ENCODE measurements at regions not wholly inside any gene's neighbourhood (a gene's known extent, or its start where the extent isn't known, plus 50 kb on each side); places are given as distances from the start of the nearest gene placed in this dataset.
"Not testable (repeated sequence)": the region's sequence is repeated elsewhere in the genome, so short reads cannot be mapped to it uniquely, and the experiment has no call there.

DNA sequence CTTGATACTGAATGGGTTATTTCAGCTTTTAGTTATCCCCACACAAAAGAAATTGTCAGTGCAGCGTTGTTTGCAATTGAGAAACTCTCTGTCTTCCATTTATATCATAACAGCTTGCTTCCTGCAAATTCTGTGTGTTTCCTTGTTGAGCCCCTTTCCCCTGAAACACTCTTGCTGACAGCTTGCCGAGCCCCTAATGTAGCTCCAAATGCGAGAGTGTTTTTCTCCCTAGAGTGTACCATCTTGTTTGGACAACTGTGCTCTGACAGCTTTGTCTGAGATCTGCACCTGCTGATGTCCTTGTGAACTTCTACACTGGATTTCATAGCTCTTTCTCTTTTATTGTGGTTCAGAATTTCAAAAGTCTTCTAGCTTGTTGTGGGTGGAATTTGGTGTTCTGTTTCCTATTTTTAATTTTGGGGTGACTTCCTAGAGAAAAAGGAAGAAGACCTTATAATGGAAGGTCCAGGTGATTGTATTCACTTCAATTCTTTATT lies 343.5 kb downstream of the PDCD6IP start:
- in situ Hi-C loops (cut with HindIII; ENCODE audit: low pct_unique_long_range_greater_than_20kb, low sequenced_read_pairs) = no loop called here

DNA sequence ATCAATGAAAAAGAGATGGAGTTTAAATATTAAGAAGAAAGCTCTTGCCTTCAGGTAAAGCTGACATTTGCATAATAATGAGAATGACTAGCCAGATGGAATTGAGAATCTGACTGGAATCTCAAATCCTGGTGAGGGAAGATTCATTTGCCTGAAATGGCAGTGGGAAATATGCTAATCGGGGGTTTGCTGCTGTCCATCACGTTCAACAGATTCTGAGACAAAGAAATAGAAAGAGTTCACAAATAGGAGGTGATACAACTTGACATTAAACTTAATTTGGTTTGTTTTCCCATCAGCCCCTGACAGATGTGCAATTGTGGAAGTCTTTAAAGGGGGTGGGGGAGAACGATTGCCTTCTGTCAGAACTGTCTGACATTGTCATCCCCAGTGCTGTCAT lies 347.4 kb downstream of the PDCD6IP start:
- DNase-seq (ENCODE audit: low read depth) = no peak
- in situ Hi-C loops (cut with HindIII; ENCODE audit: low pct_unique_long_range_greater_than_20kb, low sequenced_read_pairs) = no loop called here

More for the DNA sequence above, 343.5 kb downstream of the PDCD6IP start:
- no peak for DNase-seq (ENCODE audit: low read depth)

DNA sequence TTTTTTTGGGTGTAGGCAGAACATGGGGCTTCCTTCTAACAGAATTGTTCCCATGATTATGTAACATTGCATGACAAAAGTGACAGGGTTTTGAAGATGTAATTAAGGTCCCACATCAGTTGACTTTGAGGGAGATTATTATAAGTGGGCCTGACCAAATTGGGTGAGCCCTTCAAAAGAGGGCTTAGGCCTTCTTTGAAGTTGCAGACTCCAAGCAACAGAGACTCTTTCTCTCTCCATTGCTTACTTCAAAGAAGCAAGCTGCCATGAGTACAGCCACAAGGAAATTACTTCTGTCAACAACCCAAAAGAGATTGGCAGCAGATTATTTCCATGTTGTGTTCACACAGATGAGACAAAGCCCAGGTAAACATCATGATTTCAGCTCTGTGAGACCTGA lies 348.2 kb downstream of the PDCD6IP start:
- in situ Hi-C loops (cut with HindIII; ENCODE audit: low pct_unique_long_range_greater_than_20kb, low sequenced_read_pairs) = no loop called here
- no peak for DNase-seq (ENCODE audit: low read depth)

DNA sequence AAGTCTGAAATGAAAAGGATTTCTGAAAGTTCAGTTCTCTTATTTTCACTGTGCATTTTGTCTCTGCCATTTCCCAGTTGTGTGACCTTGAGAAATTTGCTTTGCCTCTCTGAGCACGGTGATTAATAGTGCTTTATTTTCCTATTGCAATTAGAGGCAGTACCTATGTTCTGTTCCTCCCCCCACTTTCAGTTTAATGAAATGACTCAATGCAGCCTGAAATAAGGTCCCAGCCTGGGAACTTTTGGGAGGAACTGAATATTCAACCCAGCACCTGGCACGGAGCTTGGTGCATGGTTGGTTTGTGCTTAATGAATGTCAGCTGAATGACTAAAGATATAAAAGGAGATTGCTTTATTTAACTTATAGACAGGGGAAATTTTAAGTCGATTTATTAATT lies 352.6 kb downstream of the PDCD6IP start:
- in situ Hi-C loops (cut with HindIII; ENCODE audit: low pct_unique_long_range_greater_than_20kb, low sequenced_read_pairs) = no loop called here

DNA sequence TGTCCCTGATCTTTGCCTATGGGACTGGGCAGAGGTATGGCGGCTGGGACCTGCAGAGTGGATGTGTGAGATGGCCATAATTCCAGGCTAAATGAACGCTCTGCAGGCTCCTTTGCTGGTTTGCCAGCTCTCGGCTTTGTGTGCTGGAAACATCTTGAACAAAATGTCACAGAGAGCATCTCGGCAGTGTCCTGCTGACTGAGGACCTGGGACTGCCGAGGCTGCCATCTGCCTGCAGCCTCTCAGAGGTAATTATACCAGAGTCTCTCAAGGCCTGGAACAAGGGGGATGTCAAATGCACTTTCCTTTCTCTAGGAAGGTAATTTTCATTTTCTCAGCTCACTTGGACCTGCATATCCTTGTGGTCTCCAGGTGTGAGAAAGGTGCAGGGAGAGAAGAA lies 354.2 kb downstream of the PDCD6IP start:
- DNase-seq (ENCODE audit: low read depth) = no peak
- in situ Hi-C loops (cut with HindIII; ENCODE audit: low pct_unique_long_range_greater_than_20kb, low sequenced_read_pairs) = no loop called here

More for the DNA sequence above, 352.6 kb downstream of the PDCD6IP start:
- no peak for DNase-seq (ENCODE audit: low read depth)

DNA sequence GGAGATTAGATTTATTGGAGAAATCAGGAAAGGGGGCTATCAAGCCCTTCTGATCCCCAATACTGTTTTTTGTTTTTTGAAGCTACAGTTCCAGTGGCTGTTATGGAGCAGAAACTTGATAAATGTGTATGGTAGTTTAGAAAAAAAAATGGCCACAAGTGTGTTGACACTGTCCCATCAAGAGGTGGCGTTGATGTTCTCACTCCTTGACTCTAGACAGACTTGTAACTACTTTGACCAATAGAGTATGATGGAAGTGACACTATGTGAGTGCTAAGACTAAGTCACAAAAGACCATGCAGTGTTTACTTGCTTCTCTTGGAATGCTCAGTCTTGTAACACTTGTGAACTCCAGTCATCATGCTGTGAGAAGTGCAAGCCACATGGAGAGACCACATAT lies 356.7 kb downstream of the PDCD6IP start:
- in situ Hi-C loops (cut with HindIII; ENCODE audit: low pct_unique_long_range_greater_than_20kb, low sequenced_read_pairs) = no loop called here
- no peak for DNase-seq (ENCODE audit: low read depth)

DNA sequence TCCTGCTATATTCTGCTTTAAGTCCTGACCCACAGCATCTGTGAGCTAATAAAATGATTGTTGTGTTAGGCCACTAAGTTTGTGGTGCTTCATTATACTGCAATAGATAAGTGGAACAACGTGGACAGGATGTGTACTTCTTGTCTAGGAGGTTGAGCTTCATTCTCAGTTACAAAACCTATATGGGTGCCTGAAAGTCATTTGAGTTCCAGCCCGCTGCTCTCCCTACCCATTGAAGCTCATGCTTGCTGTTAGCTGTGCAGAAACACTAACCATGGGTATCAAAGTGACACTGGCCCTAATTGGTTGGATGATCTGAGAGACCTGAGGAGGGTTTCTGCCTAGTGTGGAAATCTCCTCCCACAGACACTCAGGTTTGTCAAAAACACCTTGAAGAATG lies 357.2 kb downstream of the PDCD6IP start:
- DNase-seq (ENCODE audit: low read depth) = no peak
- in situ Hi-C loops (cut with HindIII; ENCODE audit: low pct_unique_long_range_greater_than_20kb, low sequenced_read_pairs) = no loop called here

DNA sequence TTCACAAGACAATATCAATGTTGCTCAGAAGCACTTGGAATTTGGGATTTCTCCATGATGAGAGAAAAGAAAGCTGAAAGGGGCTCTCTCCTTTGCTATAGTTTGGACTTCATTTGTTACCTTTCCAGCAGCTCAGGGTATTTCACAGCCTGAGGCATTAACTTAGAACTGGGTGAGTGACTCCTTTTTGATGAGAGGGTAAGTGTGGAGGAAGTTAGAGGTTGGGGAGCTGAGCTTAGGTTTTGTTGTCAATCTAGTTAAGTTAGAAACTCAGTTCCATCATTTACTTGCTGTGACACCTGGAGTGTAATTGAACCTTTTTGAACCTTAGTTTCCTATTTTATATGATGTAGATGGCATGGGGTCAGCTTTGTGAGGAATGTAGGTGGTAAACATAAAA lies 359.1 kb downstream of the PDCD6IP start:
- in situ Hi-C loops (cut with HindIII; ENCODE audit: low pct_unique_long_range_greater_than_20kb, low sequenced_read_pairs) = no loop called here
- no peak for DNase-seq (ENCODE audit: low read depth)

DNA sequence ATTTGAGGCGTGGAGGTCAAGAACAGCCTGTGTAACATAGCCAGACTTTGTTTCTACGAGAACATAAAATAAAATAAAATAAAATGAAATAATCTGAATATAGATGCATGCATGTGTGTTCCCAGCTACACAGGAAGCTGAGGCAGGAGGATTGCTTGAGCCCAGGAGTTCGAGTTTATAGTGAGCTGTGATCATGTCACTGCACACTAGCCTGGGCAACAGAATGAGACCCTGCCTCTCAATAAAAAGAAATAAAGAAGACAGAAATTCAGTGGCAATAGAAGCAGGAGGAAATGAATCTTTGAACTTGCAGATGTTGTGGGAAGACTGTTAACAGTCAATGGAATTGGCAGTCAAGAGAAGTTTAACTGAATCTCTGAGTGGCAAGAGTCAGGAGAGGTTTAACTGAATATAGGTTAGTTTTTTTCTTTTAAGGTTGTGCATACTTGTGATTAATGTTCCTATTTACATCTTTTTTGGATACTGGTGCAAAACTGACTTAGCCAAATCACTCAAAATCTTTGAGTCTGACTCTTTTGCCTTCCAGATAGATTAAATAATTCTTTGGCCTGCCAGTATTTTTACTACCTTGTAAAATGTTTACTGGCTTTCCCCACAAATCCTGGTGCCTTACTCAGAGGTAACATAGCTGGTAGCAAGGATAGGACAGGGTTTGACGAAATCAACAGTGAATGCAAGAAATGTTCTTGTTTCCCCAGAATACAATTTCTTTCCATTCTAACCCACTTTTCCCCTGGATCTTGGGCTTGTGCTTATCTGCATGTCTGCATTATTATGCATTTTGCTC lies 361.4 kb downstream of the PDCD6IP start:
- in situ Hi-C loops (cut with HindIII; ENCODE audit: low pct_unique_long_range_greater_than_20kb, low sequenced_read_pairs) = no loop called here
- no peak for DNase-seq (ENCODE audit: low read depth)

DNA sequence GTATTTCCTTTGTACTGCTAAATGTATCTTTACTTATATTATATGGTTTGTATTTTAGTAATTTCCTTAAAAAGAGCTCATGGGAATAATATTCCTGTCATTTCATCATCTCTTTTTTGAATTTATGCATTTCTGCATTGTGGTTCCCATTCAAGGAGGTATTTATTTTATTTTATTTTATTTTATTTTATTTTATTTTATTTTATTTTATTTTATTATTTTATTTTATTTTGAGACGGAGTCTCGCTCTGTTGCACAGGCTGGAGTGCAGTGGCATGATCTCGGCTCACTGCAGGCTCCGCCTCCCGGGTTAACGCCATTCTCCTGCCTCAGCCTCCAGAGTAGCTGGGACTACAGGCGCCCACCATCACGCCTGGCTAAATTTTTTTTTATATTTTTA lies 371.2 kb downstream of the PDCD6IP start:
- DNase-seq (ENCODE audit: low read depth) = not testable (repeated sequence)

DNA sequence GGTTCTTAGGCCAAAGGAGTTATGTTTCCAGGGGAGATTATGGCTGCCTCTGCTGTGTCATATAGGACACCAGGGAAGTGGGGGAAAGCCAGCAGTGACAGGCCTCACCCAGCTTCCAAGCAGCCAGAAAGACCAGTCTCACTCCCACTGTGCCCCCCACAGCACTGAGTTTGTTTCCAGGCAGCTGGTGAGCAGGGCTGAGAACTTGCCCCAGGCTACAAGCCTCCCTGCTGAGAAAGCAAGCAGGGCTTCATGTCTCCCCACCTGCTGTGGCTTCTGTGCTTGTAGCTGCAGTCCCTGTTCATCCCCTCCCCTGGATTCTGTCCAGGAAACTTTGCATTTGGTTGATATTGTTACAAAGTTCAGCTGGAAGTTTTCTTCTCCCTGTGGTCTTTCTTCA lies 376.3 kb downstream of the PDCD6IP start:
- DNase-seq (ENCODE audit: low read depth) = no peak
- in situ Hi-C loops (cut with HindIII; ENCODE audit: low pct_unique_long_range_greater_than_20kb, low sequenced_read_pairs) = no loop called here

More for the DNA sequence above, 371.2 kb downstream of the PDCD6IP start:
- in situ Hi-C loops (cut with HindIII; ENCODE audit: low pct_unique_long_range_greater_than_20kb, low sequenced_read_pairs) = not testable (repeated sequence)

DNA sequence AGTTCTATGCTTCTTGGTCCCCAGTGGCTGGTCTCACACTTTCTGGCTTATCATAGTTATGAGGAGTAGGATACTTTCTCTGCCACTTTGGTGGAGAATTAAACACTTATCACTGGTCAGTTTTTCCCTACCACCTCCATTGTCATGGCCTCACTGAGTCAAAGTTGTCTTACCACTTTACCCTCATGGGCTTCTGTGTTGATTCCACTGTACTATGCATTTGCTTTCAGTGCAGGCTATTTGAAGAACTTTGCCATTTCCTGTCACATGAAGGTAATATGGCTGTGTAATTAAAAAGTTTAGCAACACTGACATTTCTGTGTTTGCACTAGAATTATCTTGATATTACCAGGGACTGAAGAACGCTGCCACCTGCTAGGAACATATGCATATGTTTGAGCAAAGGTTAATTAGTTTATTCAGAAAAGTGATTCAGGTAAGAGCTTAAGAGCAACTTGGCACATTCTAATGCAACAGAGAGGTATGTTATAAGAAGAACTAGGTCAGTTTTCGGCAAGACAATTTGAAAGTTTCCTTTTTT lies 377.3 kb downstream of the PDCD6IP start:
- no peak for DNase-seq (ENCODE audit: low read depth)
- in situ Hi-C loops (cut with HindIII; ENCODE audit: low pct_unique_long_range_greater_than_20kb, low sequenced_read_pairs) = no loop called here

DNA sequence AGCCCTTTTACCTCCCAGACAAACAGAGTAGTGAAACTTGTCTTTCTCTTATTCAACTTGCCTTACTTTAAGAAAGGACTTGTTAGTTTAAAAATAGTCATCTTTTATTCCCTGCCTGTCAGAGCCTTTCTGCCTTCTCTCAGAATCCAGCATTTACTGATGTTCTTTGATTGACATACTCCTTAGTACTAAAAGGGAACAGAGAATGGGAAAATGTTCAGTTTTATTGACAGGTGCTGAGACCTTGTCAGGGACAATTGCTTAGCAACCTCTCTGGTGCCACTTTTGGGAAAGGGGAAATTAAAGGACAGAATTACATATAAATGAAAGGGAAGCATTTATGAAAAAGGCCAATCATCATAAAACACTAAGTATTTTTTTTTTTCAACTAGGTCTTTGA lies 378.3 kb downstream of the PDCD6IP start:
- in situ Hi-C loops (cut with HindIII; ENCODE audit: low pct_unique_long_range_greater_than_20kb, low sequenced_read_pairs) = no loop called here
- no peak for DNase-seq (ENCODE audit: low read depth)

DNA sequence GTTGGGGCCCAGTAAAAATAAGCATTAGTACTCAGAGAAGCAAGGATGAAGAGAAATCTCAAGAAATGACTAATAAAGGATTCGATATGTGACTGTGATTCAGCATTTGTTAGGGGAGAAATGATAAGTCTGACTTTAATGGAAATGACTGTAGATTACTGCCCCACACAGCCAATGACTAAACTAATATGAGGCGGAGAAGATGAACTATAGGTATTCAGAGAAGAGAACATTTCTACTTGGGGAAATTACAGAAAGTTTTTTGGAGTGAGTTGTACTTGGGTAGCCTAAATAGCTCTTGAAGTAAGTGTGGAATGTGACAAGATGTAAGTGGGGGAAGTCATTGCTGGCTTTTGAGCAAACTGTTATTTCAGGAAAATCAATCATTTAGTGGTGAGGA lies 380.0 kb downstream of the PDCD6IP start:
- no peak for DNase-seq (ENCODE audit: low read depth)
- in situ Hi-C loops (cut with HindIII; ENCODE audit: low pct_unique_long_range_greater_than_20kb, low sequenced_read_pairs) = no loop called here

DNA sequence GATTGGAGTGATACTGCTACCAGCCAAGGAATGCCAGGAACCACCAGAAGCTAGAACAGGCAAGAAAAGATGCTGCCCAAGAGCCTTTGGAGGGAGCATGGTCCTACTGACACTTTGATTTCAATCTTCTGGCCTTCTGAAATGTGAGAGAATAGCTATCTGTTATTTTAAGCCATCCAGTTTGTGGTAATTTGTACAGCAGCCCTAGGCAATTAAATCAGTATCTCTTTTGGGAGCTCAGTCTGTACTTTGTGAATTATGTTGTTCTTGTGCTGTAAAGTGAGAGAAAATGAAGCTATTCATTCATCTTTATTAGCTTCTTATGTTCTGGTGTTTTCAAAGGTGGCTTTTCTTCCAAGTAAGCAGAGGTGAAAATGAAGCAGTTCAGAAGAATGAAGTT lies 381.3 kb downstream of the PDCD6IP start:
- DNase-seq (ENCODE audit: low read depth) = no peak
- in situ Hi-C loops (cut with HindIII; ENCODE audit: low pct_unique_long_range_greater_than_20kb, low sequenced_read_pairs) = no loop called here

DNA sequence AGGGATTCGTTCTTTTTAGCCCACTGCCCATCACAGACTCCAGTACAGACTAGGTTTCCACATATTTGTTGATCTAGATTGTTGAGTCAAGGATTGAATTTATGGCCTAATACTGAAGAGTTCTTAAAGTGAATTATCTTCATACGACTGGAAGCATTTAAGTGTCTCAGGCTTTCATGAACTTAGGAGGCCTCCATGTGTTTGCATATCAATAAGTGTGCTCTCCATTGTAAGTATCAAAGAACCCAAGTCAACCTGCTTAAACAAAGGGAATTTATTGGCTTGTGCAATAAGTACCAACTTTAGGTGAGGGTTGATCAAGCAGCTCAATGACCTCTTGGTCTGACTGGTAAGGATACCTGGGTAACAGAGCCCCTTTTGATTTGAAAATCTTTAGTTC lies 382.1 kb downstream of the PDCD6IP start:
- DNase-seq (ENCODE audit: low read depth) = no peak
- in situ Hi-C loops (cut with HindIII; ENCODE audit: low pct_unique_long_range_greater_than_20kb, low sequenced_read_pairs) = no loop called here

DNA sequence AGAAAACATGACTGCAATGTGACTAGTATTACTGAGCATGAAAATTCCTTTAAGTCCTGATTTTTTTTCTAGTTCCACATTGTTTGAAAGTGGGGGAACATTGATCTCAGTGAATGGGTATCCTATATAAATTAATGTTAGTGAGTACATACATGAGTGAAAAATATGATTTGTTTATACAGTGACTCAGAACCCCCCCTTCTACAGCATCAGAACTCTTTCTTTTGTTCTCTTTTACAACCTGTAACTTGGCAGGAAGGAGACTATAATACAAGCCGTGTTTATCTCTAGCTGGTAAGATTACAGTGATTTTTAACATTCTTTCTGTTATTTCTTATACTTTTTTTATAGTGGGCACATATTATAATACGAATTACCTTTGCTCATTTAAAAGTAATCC lies 384.7 kb downstream of the PDCD6IP start:
- no peak for DNase-seq (ENCODE audit: low read depth)
- in situ Hi-C loops (cut with HindIII; ENCODE audit: low pct_unique_long_range_greater_than_20kb, low sequenced_read_pairs) = no loop called here

DNA sequence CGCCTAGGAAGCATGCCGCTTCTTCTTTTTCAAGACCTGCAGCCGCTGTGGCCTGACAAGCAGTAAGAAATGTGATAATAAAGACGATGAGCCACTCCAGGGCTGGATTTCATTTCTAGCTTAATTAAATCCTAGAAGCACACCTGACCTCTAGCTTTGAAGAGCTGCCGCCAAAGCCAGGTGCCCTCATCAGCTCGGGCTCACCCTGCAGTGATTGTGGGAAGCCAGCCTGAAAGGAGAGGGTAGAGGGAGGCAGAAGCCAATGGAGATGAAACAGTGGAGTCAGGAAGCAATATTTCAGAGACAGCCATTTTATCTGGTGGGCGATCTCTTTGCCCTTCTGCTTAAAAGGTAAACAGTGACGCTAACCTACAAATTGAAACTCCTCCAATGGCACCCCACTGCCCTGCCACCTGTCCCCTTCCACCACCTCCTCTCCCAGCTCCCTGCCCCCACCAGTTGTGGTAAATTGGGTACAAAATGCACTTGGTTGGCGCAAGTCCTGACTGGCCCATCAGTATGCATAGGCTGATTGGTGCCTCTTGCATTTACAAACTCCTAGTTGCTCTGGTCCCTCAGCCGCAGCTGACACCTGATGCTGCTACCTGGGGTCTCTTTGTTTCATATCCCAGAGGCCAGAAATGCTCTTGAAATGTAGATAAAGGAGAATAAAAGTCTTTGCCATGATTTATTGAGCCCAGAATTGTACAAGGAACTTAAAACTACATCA lies 385.3 kb downstream of the PDCD6IP start:
- no peak for DNase-seq (ENCODE audit: low read depth)

DNA sequence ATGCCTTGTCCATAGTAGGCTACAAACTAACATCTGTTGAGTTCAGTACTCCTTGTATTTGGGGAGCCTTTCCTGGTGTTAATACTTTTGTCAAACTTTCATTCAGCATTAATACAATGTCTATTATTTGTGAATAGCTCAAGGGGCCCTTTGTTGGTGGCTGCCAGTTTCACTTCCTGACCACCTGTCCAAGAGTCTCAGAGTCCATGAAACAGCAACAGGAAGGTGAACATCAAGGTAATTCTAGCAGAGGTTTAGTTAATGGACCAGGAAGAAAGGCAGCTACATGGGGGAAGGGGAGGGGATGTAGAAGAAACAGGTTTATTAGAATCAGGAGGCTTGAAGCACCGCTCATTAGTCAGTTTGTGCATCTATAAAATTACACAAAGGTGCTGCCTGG lies 386.9 kb downstream of the PDCD6IP start:
- in situ Hi-C loops (cut with HindIII; ENCODE audit: low pct_unique_long_range_greater_than_20kb, low sequenced_read_pairs) = no loop called here
- no peak for DNase-seq (ENCODE audit: low read depth)

More for the DNA sequence above, 385.3 kb downstream of the PDCD6IP start:
- in situ Hi-C loops (cut with HindIII; ENCODE audit: low pct_unique_long_range_greater_than_20kb, low sequenced_read_pairs) = no loop called here
